ENCODE measurements at regions not wholly inside any gene's neighbourhood (a gene's known extent, or its start where the extent isn't known, plus 50 kb on each side); places are given as distances from the start of the nearest gene placed in this dataset.
"Not testable (repeated sequence)": the region's sequence is repeated elsewhere in the genome, so short reads cannot be mapped to it uniquely, and the experiment has no call there.

DNA sequence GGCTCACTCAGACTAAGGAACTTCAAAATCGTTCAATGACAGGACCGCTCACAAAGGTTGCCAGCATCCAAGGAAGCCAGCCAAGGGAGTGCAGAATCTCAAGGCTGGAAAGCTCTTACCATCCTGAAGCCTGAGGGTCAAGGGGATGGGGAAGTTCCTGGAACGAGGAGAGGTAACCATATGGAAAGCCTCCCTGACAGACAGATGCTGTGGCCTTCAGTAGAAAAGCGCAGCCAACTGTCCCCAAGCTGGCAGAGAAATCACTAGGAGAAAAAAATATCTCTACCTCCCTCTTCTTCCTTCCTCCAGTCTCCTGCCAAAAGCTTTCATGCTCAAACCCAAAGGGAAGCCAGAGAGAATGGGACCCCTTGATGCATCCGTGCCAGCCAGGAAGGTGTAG, 90.5 kb upstream of the RANBP3L start:
- no peak for DNase-seq

- no peak for DNase-seq
Measured at GRCh38 chr5:36392818-36393217, 91.1 kb upstream of the RANBP3L start.

DNA sequence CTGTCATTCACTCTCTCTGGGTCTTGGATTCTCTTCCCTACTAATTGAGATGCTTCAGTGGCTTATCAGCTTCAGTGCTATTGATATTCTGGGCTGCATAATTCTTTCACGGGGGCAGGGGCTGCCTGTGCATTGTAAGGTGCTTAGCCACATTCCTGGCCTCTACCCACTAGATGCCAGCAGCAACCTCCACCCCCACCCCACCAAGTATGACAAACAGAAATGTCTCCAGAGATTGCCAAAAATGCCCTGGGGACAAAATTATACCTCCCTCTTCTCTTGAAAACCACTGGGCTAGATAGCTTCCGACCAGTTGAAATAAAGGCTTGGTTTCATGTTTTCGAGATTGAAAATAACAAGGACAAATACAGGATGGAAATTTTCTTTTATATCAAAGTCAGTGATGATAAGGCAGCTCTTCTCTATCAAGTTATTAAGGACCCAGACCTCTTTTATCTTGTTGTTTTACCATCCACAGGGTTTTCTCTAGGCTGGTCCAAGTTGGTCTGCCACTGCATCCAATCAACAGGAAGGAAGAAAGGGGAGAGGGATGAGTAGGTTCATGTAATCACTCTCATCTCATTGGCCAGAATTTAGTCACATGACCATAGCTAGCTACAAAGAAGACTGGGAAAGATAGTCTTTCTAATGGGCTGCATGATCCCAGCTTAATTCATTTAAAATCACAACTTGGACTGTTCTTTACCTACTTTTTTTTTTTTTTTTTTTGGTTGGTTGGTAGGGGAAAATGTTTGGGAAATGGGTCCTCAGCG, 92.1 kb upstream of the RANBP3L start:
- no peak for DNase-seq

DNA sequence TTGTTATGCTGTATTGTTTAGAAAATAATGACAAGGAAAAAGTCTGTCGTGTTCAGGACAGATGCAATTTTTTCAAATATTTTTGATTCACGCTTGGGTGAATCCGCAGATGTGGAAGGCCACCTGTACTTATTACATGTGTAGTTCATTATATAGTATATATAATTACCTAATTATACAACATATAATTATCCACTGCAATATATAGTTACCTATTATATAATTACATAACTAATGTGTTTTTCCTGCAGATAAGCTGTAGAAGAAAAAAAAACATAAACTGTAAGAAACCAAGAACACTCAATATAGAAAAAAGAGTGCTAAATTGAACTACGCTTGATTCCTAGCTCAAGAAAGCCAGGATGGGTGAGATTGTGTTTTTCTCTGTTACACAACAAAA, 93.6 kb upstream of the RANBP3L start:
- DNase-seq: no peak

DNA sequence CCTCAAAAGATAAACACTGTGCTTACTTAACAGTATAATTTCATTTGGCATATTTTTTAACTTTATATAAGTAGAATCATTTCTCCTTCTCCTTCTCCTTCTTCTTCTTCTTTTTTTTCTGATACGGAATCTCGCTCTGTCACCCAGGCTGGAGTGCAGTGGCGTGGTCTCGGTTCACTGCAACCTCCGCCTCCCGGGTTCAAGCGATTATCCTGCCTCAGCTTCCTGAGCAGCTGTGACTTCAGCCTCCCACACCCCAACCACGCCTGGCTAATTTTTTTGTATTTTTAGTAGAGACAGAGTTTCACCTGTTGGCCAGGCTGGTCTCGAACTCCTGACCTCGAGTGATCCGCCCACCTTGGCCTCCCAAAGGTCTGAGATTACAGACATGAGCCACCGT, 94.2 kb upstream of the RANBP3L start:
- DNase-seq: not testable (repeated sequence)

GRCh38 chr5:36396640-36397039, 94.9 kb upstream of the RANBP3L start:
- no peak for DNase-seq

DNA sequence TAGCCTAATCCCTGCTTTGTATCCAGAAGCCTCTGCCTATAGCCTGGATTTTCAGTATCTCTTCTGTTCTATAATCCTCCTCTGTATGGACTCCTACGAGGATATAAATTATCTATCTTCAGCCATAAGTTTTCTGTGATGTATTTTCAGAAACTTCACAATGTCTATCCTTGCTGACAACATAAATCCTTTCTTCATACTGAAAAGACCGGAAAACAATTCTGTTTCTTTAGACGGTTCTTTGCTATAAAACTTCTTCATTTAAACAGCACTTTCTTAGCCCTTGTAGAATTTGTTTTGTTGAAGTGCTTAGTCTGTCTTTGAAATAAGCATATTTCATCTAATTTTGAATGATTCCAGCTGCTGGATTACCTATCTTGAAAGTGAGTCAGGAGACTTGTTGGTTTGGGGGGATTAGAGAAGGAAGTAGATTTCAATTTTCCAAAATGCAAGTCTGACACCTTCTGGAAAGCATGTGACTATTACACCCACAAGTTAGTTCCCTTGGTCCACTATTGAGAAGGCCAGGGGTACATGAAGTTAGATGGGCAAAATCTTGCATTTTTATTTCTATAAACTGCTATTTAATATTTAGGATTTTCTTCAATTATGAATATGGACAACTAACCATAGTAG, 96.3 kb upstream of the RANBP3L start:
- no peak for DNase-seq

- no peak for DNase-seq
Measured at GRCh38 chr5:36402512-36402906, 100.8 kb upstream of the RANBP3L start.

DNA sequence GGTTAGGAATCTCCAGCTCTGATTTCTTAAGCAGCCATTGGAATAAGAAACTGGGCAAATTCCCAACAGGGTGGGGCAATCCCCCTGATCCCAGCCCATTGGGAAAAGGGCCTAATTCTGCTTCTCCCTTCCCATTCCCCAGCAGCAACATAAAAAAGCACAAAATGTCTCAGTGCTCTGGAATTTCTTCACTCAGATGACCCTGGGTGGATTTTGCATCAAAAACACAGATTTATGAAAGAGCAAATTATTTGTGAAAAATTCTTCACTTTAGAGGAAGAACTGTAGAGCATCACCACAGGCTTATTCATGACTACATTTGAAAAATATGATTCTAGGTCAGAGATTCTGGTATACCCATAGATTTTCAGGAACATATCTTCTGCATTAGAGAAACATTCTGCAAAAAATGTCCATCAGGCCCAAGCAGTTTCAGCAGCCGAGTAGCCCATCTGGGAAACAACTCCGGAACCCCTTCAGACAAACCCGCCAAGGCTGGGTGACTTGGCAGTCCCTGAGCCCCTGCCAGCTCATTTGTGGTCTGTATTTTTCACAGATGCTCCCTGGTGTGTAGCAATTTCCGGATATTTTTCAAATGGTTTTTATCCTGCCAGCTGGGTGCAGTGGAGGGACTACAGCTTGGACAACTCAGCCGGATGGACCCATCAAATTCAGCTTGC, 102.1 kb upstream of the RANBP3L start:
- no peak for DNase-seq

DNA sequence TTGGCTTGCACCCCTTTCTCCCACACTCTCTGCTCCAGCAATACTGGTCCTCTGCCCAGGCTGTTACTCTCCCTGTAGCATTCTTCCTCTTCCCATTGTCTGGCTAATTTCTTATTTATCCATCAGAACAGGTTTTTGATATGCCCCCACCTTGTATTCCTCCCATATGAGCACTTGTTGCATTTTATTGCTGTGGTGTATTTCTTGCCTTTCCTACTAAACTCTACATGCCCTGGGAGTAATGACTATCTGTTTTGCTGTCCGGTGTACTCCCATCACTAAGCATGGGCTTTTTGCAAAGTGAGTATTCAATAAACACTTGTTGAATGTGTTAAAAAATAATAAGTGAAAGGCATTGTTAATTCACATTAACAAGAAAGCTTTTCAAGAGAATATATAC, 104.3 kb upstream of the RANBP3L start:
- no peak for DNase-seq

DNA sequence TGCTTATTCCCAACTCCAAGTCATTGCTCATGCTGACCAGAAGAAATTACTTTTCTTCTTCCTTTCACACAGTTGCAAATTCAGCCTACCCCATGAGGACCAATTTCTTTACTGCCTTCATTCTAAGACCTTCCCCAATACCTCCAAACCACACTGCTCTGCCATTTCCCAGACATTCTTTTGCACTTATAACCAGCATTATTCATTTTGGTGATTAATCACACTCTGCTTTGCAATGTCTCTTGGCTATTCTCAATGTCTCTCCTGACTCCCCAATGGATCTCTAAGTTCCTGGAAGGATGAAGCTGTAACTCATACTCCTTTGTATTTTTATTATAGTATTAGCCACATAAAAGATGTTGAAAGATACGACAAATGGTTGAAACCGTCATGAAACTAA, 105.7 kb upstream of the RANBP3L start:
- no peak for DNase-seq

- DNase-seq: not testable (repeated sequence)
Measured at GRCh38 chr5:36409711-36410110, 108.0 kb upstream of the RANBP3L start.

- not testable (repeated sequence) for DNase-seq
Measured at GRCh38 chr5:36410672-36411071, 109.0 kb upstream of the RANBP3L start.

GRCh38 chr5:36414869-36415282, 113.2 kb upstream of the RANBP3L start:
- DNase-seq: peak; percentile 45

- no peak for DNase-seq
Measured at GRCh38 chr5:36416605-36417004, 114.9 kb upstream of the RANBP3L start.

GRCh38 chr5:36417221-36417620, 115.5 kb upstream of the RANBP3L start:
- no peak for DNase-seq

- no peak for DNase-seq
Measured at GRCh38 chr5:36417668-36418067, 116.0 kb upstream of the RANBP3L start.

- DNase-seq: no peak
Measured at GRCh38 chr5:36418152-36418979, 116.7 kb upstream of the RANBP3L start.

- DNase-seq: no peak
Measured at GRCh38 chr5:36421256-36421655, 119.6 kb upstream of the RANBP3L start.

- no peak for DNase-seq
Measured at GRCh38 chr5:36422952-36423351, 121.2 kb upstream of the RANBP3L start.

GRCh38 chr5:36423578-36424307, 122.0 kb upstream of the RANBP3L start:
- DNase-seq: no peak

- DNase-seq: not testable (repeated sequence)
Measured at GRCh38 chr5:36426070-36426469, 124.4 kb upstream of the RANBP3L start.

Data from NCI-H2029 (cell line).